ENCODE measurements at regions not wholly inside any gene's neighbourhood (a gene's known extent, or its start where the extent isn't known, plus 50 kb on each side); places are given as distances from the start of the nearest gene placed in this dataset.

DNA sequence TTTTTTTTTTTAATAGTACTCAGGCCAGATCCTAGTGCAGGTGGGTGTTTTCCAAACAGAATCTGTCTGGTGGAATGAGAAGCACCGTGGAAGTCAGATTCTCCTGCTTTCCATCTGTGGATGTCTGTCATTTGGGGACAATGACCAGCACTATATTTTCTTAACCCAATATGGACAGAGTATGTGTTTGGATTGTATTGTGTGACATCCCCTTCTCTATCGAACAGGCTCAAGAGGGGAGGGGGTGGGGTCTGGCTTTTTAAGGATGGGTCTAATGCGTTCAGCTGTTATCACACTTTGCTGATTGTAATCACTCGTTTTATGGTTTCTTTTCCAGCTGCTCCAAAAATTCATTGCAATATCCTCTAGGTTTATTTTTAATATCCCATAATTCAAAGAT, 197.5 kb upstream of the CEP162 start:
- Histone ChIP-seq H4K5ac (ENCODE audit: insufficient read length, low read depth, low read length) (no peak overlapping the region), H3K36me3 (ENCODE audit: control insufficient read depth in 2 of 4, insufficient read depth in 4 of 4, low read length in 3 of 4) (no peaks in the 10 kb centered on the region), H3K4me1 (replicated peaks in 1 of 4; ENCODE audit: control insufficient read depth in 3 of 4, insufficient read depth in 4 of 4, low read length in 3 of 4) (peaks cover 0 to 7% (median 2%) of the 10 kb centered on the region in 4 experiments; a peak in 2 of 7 replicates), H4K91ac (replicated peaks; ENCODE audit: insufficient read length, low read length) (no peak overlapping the region), H2AFZ (ENCODE audit: low read length) (no peak overlapping the region), H3K9me3 (ENCODE audit: insufficient read depth in 2 of 2, low read depth in 1 of 2, low read length in 1 of 2) (no peaks in the 10 kb centered on the region), H2BK120ac (replicated peaks; ENCODE audit: low read depth, low read length) (no peak overlapping the region), H3K27me3 (replicated peaks in 1 of 4; ENCODE audit: control insufficient read depth in 3 of 4, extremely low read depth in 1 of 4, insufficient read depth in 3 of 4, low read length in 3 of 4) (no peaks in the 10 kb centered on the region), H4K20me1 (replicated peaks in 1 of 2; ENCODE audit: control insufficient read depth in 1 of 2, insufficient read depth in 2 of 2, low read length in 2 of 2) (no peaks in the 10 kb centered on the region), H2BK20ac (ENCODE audit: low read length) (no peak overlapping the region), H3K4me3 (ENCODE audit: extremely low read depth in 1 of 4, insufficient read depth in 2 of 4, low read depth in 3 of 4, low read length in 4 of 4) (no peak overlapping the region), H2AK5ac (ENCODE audit: low read depth, low read length) (no peak overlapping the region), H4K8ac (ENCODE audit: extremely low read depth, insufficient read depth, low read length) (no peak overlapping the region), H3K79me2 (ENCODE audit: control insufficient read depth in 1 of 2, insufficient read depth in 2 of 2, low read length in 2 of 2) (no peaks in the 10 kb centered on the region), H3K56ac (replicated peaks; ENCODE audit: insufficient read length, low read depth, low read length) (no peak overlapping the region), H3K14ac (ENCODE audit: insufficient read length) (no peak overlapping the region), H3K4me2 (ENCODE audit: insufficient read depth in 1 of 2, low read depth in 2 of 2, low read length in 2 of 2) (peak overlapping the region; percentile 33 to 42; a peak in 2 of 4 replicates), H3K9ac (replicated peaks in 1 of 4; ENCODE audit: extremely low read depth in 1 of 4, low read depth in 3 of 4, low read length in 3 of 4) (no peak overlapping the region), H3K27ac (ENCODE audit: low read depth, low read length) (no peak overlapping the region), H3K23ac (ENCODE audit: insufficient read length) (no peak overlapping the region), H3K18ac (ENCODE audit: extremely low read depth, low read length) (peak overlapping the region; percentile 17; the same call in 1 of the 2 replicates), H2BK12ac (ENCODE audit: low read depth, low read length) (no peak overlapping the region), H3K79me1 (ENCODE audit: low read depth, low read length) (no peaks in the 10 kb centered on the region), H3K4ac (replicated peaks; ENCODE audit: insufficient read length, low read depth, low read length) (no peak overlapping the region), H2BK5ac (ENCODE audit: low read depth, low read length) (no peak overlapping the region), H3K23me2 (ENCODE audit: low read depth, low read length) (no peaks in the 10 kb centered on the region), H2BK15ac (ENCODE audit: low read length) (no peak overlapping the region)
- TF ChIP-seq FOSL1 (IDR thresholded peaks at IDR 0.05; ENCODE audit: insufficient read depth, low read depth, low read length) (no peak), RXRA (IDR thresholded peaks at IDR 0.05; ENCODE audit: insufficient read depth, low read depth, low read length) (no peak), YY1 (IDR thresholded peaks at IDR 0.05; ENCODE audit: low read depth, low read length) (no peak), NANOG (IDR thresholded peaks at IDR 0.05; ENCODE audit: insufficient read depth, low read depth, low read length, poor library complexity, severe bottlenecking) (no peak), POLR2AphosphoS5 (IDR thresholded peaks at IDR 0.05; ENCODE audit: low read depth, low read length) (no peak), SP4 (IDR thresholded peaks at IDR 0.05; ENCODE audit: low read length) (no peak), TAF7 (optimal IDR thresholded peaks at IDR 0.05; ENCODE audit: borderline replicate concordance, low read depth, low read length) (no peak)
- TF ChIP-seq, protein P1, sequence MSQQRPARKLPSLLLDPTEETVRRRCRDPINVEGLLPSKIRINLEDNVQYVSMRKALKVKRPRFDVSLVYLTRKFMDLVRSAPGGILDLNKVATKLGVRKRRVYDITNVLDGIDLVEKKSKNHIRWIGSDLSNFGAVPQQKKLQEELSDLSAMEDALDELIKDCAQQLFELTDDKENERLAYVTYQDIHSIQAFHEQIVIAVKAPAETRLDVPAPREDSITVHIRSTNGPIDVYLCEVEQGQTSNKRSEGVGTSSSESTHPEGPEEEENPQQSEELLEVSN (IDR thresholded peaks at IDR 0.05) = no peak
- TF ChIP-seq, protein P2, sequence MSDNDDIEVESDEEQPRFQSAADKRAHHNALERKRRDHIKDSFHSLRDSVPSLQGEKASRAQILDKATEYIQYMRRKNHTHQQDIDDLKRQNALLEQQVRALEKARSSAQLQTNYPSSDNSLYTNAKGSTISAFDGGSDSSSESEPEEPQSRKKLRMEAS (IDR thresholded peaks at IDR 0.05) = no peak
- TF ChIP-seq, protein P3, sequence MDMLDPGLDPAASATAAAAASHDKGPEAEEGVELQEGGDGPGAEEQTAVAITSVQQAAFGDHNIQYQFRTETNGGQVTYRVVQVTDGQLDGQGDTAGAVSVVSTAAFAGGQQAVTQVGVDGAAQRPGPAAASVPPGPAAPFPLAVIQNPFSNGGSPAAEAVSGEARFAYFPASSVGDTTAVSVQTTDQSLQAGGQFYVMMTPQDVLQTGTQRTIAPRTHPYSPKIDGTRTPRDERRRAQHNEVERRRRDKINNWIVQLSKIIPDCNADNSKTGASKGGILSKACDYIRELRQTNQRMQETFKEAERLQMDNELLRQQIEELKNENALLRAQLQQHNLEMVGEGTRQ (IDR thresholded peaks at IDR 0.05; ENCODE audit: low read length) = no peak
- ChIA-PET POLR2A (ENCODE audit: partially characterized antibody) (no interaction called here), CTCF (ENCODE audit: partially characterized antibody) (interaction anchor here (0.6 to 1.8 kb wide), 12 partner anchors 19 to 702 kb away, joined by 3 to 5 read pairs (median 3); no protein-coding TSS in a partner anchor)
- no peak for DNase-seq (ENCODE audit: low read depth in 1 of 2, low spot score in 2 of 2)
- 69% methylated on average over 4 of the region's 4 CpGs; no CpG with 5 or more reads in 1 of the 2 experiments for WGBS, 2 experiments (ENCODE audit: extremely low coverage in 1 of 2, insufficient coverage in 1 of 2, insufficient read length in 1 of 2, insufficient replicate concordance in 2 of 2, low coverage in 1 of 2, low lambda C conversion rate in 2 of 2, missing lambda C conversion rate in 1 of 2)
- no peak for FAIRE-seq

Data from H1 (cell line).